PFSK-1 (cell line): ENCODE measurements at regions not wholly inside any gene's neighbourhood (a gene's known extent, or its start where the extent isn't known, plus 50 kb on each side); places are given as distances from the start of the nearest gene placed in this dataset.

Experiments used
- FOXP2 ChIP-seq: optimal IDR thresholded peaks from 2 replicates; pipeline ENCODE3; 2011; ENCODE audit warnings: borderline replicate concordance, control low read depth, inconsistent platforms; ENCODE audit not compliant: insufficient read depth; ENCODE audit errors: extremely low read length, extremely low read depth
- POLR2AphosphoS5 ChIP-seq: IDR thresholded peaks from 2 replicates; pipeline ENCODE4 v1.6.1; 2012; ENCODE audit warnings: low read depth, mild to moderate bottlenecking, control low read depth, low read length, moderate library complexity
- SIN3A ChIP-seq: IDR thresholded peaks from 2 replicates; pipeline ENCODE4 v1.6.1; 2012; ENCODE audit warnings: mild to moderate bottlenecking, low read length, moderate library complexity, borderline replicate concordance; ENCODE audit not compliant: insufficient read depth
- TAF1 ChIP-seq: IDR thresholded peaks from 2 replicates; pipeline ENCODE4 v1.6.1; 2012; ENCODE audit warnings: low read length, control low read depth, borderline replicate concordance; ENCODE audit not compliant: insufficient read depth
- TF ChIP-seq, protein P1 (sequence below), 2 experiments: IDR thresholded peaks; 2 replicates each; pipeline versions ENCODE4 v1.6.1 to v1.8.0; 2011 to 2012; ENCODE audit warnings: low read depth in 2 of 2, low read length in 2 of 2, control low read depth in 1 of 2, inconsistent platforms in 1 of 2, mild to moderate bottlenecking in 1 of 2, moderate library complexity in 1 of 2; ENCODE audit not compliant: insufficient read depth in 1 of 2

- TF ChIP-seq SIN3A (no peak), FOXP2 (no peak), TAF1 (no peak), POLR2AphosphoS5 (no peak)
- TF ChIP-seq, protein P1, sequence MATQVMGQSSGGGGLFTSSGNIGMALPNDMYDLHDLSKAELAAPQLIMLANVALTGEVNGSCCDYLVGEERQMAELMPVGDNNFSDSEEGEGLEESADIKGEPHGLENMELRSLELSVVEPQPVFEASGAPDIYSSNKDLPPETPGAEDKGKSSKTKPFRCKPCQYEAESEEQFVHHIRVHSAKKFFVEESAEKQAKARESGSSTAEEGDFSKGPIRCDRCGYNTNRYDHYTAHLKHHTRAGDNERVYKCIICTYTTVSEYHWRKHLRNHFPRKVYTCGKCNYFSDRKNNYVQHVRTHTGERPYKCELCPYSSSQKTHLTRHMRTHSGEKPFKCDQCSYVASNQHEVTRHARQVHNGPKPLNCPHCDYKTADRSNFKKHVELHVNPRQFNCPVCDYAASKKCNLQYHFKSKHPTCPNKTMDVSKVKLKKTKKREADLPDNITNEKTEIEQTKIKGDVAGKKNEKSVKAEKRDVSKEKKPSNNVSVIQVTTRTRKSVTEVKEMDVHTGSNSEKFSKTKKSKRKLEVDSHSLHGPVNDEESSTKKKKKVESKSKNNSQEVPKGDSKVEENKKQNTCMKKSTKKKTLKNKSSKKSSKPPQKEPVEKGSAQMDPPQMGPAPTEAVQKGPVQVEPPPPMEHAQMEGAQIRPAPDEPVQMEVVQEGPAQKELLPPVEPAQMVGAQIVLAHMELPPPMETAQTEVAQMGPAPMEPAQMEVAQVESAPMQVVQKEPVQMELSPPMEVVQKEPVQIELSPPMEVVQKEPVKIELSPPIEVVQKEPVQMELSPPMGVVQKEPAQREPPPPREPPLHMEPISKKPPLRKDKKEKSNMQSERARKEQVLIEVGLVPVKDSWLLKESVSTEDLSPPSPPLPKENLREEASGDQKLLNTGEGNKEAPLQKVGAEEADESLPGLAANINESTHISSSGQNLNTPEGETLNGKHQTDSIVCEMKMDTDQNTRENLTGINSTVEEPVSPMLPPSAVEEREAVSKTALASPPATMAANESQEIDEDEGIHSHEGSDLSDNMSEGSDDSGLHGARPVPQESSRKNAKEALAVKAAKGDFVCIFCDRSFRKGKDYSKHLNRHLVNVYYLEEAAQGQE (IDR thresholded peaks at IDR 0.05; ENCODE audit: insufficient read depth in 1 of 2, low read depth in 2 of 2, low read length in 2 of 2) = no peak
Measured at GRCh38 chr9:99726758-99727157, 94.9 kb upstream of the NR4A3 start.

DNA sequence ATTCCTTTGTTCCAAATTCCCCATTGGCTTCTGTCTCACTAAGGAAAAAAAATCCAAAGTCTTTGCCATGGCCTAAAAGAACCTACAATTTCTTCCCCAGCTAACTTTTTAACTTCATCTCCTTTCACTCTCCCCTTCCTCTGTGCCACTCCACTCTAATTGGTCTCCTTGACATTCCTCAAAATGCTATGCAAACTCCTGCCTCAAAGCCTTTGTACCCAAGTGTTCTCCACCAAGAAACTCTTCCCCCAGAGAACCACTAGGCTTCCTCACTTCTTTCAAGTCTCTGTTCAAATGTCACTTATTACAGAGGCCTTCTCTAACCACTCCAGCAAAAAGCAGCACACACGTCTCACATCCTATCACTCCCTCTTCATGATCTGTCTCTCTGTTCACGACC lies 91.6 kb upstream of the NR4A3 start:
- no peak for TF ChIP-seq SIN3A

GRCh38 chr9:99731950-99732349 lies 89.7 kb upstream of the NR4A3 start:
- no peak for TF ChIP-seq FOXP2

GRCh38 chr9:99732715-99733114 lies 89.0 kb upstream of the NR4A3 start:
- TF ChIP-seq, protein P1 (IDR thresholded peaks at IDR 0.05; ENCODE audit: insufficient read depth in 1 of 2, low read depth in 2 of 2, low read length in 2 of 2) = no peak
- no peak for TF ChIP-seq SIN3A
- no peak for TF ChIP-seq POLR2AphosphoS5
- no peak for TF ChIP-seq TAF1
- no peak for TF ChIP-seq FOXP2

GRCh38 chr9:99735041-99735440 lies 86.6 kb upstream of the NR4A3 start:
- TF ChIP-seq POLR2AphosphoS5 (no peak), TAF1 (no peak), SIN3A (no peak), FOXP2 (no peak)
- TF ChIP-seq, protein P1 (IDR thresholded peaks at IDR 0.05; ENCODE audit: insufficient read depth in 1 of 2, low read depth in 2 of 2, low read length in 2 of 2) = no peak

DNA sequence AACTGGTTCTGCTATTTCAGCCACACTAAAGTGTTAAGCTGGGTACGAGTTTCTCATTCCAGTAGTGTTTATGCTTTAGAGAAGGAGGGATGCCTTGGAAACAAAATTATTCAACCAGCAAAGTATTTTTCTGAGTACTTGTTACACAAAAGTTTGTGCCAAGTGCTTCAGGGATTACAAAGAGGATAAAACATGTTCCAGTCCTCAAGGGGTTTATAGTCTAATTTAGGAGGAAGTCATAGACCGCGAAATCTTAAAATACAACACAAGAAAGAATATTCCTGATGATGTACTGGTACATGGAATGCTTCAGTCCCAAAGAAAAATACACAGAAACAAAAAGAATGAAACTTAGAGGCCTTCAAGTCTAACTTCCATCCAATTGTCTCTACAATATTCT lies 85.4 kb upstream of the NR4A3 start:
- TF ChIP-seq SIN3A (no peak), POLR2AphosphoS5 (no peak), FOXP2 (no peak), TAF1 (no peak)
- TF ChIP-seq, protein P1 (IDR thresholded peaks at IDR 0.05; ENCODE audit: insufficient read depth in 1 of 2, low read depth in 2 of 2, low read length in 2 of 2) = no peak
